ENCODE measurements at regions not wholly inside any gene's neighbourhood (a gene's known extent, or its start where the extent isn't known, plus 50 kb on each side); places are given as distances from the start of the nearest gene placed in this dataset.

DNA sequence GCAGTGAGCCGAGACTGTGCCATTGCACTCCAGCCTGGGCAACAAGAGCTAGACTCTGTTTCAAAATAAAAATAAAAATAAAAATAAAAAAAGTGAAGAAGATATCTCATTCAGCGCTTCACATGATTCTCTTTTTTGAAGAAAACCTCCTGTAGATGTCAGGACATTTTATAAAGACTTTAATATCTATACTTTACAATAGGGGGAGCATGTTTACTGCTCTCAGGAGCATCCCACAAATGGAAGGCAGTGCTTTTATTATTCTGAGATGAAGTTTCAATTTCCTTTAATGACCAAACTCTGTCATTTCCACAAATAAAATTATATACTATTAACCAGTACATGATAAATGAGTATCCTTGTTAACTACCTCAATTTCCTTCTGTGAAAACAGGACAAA, 118.7 kb upstream of the MYOCD start:
- Mint-ChIP-seq H3K4me1 (ENCODE audit: low read depth) (peaks cover 40% of the 10 kb centered on the region), H3K4me3 (no peak overlapping the region), H3K27ac (no peak overlapping the region), H3K9me3 (no peaks in the 10 kb centered on the region), H3K36me3 (ENCODE audit: low read depth) (peaks cover 4% of the 10 kb centered on the region; the same call in 1 of the 2 replicates), H3K27me3 (ENCODE audit: insufficient read depth) (no peaks in the 10 kb centered on the region; the same call in none of the 2 replicates)
- peak; percentile 56 for TF ChIP-seq CTCF (IDR thresholded peaks at IDR 0.05)
- no peak for DNase-seq

DNA sequence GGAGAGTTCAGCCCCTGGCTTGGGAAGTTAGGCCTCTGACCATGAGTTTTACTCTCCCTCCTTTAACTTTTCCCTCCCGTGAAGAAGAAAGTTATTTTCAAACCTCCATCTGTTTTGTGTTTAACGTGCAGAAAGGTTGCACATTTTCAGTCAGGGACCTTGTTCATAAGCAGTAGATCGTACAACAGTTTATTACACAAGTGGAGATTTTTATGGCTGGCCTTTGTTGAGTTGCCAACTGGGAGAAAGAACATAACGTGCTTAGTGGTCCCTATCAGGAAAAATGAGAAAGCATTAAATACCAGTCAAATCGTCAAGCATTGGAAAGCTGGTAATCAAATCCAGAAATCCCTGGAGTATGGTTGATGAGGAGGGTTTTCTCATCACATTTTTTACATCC, 117.9 kb upstream of the MYOCD start:
- H3K27me3 Mint-ChIP-seq (ENCODE audit: insufficient read depth): no peaks in the 10 kb centered on the region; the same call in none of the 2 replicates
- H3K4me3 Mint-ChIP-seq: no peak overlapping the region
- H3K9me3 Mint-ChIP-seq: no peaks in the 10 kb centered on the region
- H3K27ac Mint-ChIP-seq: no peak overlapping the region
- peaks cover 40% of the 10 kb centered on the region for H3K4me1 Mint-ChIP-seq (ENCODE audit: low read depth)
- DNase-seq: no peak
- H3K36me3 Mint-ChIP-seq (ENCODE audit: low read depth): peaks cover 4% of the 10 kb centered on the region; the same call in 1 of the 2 replicates
- no peak for TF ChIP-seq CTCF (IDR thresholded peaks at IDR 0.05)

- H3K4me3 Mint-ChIP-seq: no peak overlapping the region
- H3K27ac Mint-ChIP-seq: no peak overlapping the region
- DNase-seq: no peak
- TF ChIP-seq CTCF (IDR thresholded peaks at IDR 0.05): no peak
- no peaks in the 10 kb centered on the region for H3K9me3 Mint-ChIP-seq
- H3K4me1 Mint-ChIP-seq (ENCODE audit: low read depth): peaks cover 40% of the 10 kb centered on the region
- H3K36me3 Mint-ChIP-seq (ENCODE audit: low read depth): peaks cover 4% of the 10 kb centered on the region; the same call in 1 of the 2 replicates
- no peaks in the 10 kb centered on the region; the same call in none of the 2 replicates for H3K27me3 Mint-ChIP-seq (ENCODE audit: insufficient read depth)
These were observed 117.1 kb upstream of the MYOCD start for GRCh38 chr17:12548558-12548957.

- TF ChIP-seq CTCF (IDR thresholded peaks at IDR 0.05): no peak
- peaks cover 46% of the 10 kb centered on the region for H3K4me1 Mint-ChIP-seq (ENCODE audit: low read depth)
- H3K9me3 Mint-ChIP-seq: no peaks in the 10 kb centered on the region
- H3K27ac Mint-ChIP-seq: peak overlapping the region; percentile 67
- DNase-seq: peak; percentile 71
- H3K4me3 Mint-ChIP-seq: peak overlapping the region; percentile 76
- H3K27me3 Mint-ChIP-seq (ENCODE audit: insufficient read depth): no peaks in the 10 kb centered on the region; the same call in none of the 2 replicates
- H3K36me3 Mint-ChIP-seq (ENCODE audit: low read depth): peaks cover 4% of the 10 kb centered on the region; the same call in 1 of the 2 replicates
These were observed 116.1 kb upstream of the MYOCD start for GRCh38 chr17:12549499-12550041.

DNA sequence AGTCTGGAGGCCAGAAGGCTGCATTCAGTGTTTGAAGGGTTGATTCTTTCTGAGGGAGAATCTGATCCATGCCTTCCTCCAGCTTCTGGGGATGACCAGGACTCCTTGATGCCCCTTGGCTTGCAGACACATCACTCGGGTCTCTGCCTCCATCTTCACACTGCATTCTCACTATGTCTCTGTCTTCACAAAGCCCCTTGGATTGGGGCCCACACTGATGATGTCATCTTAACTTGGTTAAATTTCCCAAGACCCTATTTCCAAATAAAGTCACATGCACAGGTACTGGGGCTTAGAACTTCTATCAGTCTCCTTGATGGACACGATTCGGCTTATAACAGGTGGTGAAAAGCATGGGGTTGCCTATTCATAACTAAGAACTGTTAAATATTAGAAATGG, 112.1 kb upstream of the MYOCD start:
- no peaks in the 10 kb centered on the region for H3K9me3 Mint-ChIP-seq
- H3K36me3 Mint-ChIP-seq (ENCODE audit: low read depth): peaks cover 4% of the 10 kb centered on the region; the same call in 1 of the 2 replicates
- no peak for TF ChIP-seq CTCF (IDR thresholded peaks at IDR 0.05)
- peaks cover 30% of the 10 kb centered on the region for H3K4me1 Mint-ChIP-seq (ENCODE audit: low read depth)
- no peak overlapping the region for H3K4me3 Mint-ChIP-seq
- H3K27me3 Mint-ChIP-seq (ENCODE audit: insufficient read depth): peaks cover 2% of the 10 kb centered on the region; the same call in 1 of the 2 replicates
- DNase-seq: no peak
- no peak overlapping the region for H3K27ac Mint-ChIP-seq
